HFF-Myc (cell line): ENCODE measurements at regions not wholly inside any gene's neighbourhood (a gene's known extent, or its start where the extent isn't known, plus 50 kb on each side); places are given as distances from the start of the nearest gene placed in this dataset.

Experiments
- DNase-seq: peaks from one replicate; pipeline ENCODE4 v3.0.0-alpha.2; 2011; ENCODE audit warnings: low read depth; ENCODE audit errors: extremely low read depth
- H3K4me3 ChIP-seq: replicated peaks from 2 replicates; pipeline ENCODE4 v1.5.1; 2011; ENCODE audit warnings: low read depth, mild to moderate bottlenecking, control low read depth, low read length
- TF ChIP-seq, protein P1 (sequence below): IDR thresholded peaks from 2 replicates; pipeline ENCODE4 v1.5.1; 2012; ENCODE audit warnings: mild to moderate bottlenecking, low read depth, low read length, control low read depth; ENCODE audit errors: missing control alignments

DNA sequence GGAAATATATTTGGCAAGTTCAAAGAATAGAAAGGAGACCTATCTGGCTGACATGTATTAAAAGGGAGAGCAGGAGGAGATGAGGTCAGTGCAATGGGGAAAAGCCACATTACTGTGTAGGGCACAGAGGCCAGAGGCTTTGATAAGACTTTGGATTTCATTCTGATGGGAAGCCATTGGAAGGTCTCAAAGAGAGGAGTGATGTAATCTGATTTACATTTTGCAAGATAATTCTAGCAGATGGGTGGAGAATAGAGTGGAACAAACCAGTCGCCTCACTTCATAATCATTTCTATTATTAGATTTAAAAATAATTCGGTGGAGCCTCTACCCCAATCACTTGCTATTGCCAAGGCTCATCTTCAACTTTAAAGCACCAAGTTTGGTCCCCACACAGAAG, 278.4 kb upstream of the ZC3H12C start:
- DNase-seq, result no peak
- TF ChIP-seq, protein P1, sequence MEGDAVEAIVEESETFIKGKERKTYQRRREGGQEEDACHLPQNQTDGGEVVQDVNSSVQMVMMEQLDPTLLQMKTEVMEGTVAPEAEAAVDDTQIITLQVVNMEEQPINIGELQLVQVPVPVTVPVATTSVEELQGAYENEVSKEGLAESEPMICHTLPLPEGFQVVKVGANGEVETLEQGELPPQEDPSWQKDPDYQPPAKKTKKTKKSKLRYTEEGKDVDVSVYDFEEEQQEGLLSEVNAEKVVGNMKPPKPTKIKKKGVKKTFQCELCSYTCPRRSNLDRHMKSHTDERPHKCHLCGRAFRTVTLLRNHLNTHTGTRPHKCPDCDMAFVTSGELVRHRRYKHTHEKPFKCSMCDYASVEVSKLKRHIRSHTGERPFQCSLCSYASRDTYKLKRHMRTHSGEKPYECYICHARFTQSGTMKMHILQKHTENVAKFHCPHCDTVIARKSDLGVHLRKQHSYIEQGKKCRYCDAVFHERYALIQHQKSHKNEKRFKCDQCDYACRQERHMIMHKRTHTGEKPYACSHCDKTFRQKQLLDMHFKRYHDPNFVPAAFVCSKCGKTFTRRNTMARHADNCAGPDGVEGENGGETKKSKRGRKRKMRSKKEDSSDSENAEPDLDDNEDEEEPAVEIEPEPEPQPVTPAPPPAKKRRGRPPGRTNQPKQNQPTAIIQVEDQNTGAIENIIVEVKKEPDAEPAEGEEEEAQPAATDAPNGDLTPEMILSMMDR, result no peak
- no peak overlapping the region for H3K4me3 ChIP-seq

DNA sequence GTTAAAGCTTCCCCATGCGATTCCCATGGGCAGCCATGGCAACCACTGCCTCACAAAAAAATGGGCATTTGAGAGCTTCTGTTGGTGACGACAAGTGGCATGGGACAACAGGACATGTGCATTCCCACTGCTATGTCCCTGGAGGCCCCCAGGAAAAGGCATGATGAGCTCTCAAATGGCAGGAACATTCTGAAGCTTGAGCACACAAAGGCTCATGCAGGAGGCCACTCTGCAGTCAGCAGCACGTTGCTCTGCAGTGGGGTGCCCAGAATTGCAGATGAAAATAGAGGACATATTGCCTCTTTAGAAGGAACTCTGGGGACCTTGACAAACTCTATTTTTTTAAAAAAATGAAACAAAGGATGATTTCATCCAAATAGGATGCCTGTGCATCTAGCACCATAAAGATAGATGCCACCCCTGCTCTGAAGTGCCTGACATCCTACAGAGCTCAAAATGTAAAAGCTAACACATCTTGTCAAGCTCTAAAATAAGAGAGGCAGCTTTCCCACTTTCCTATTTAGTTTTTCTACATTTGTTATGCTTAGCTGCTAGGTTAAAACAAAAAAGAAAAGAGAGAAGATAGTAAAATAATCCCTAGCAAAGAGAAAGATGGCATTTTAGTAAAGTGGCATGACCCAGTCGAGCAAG, 277.6 kb upstream of the ZC3H12C start:
- TF ChIP-seq, protein P1, result no peak
- no peak overlapping the region for H3K4me3 ChIP-seq
- DNase-seq, result no peak

DNA sequence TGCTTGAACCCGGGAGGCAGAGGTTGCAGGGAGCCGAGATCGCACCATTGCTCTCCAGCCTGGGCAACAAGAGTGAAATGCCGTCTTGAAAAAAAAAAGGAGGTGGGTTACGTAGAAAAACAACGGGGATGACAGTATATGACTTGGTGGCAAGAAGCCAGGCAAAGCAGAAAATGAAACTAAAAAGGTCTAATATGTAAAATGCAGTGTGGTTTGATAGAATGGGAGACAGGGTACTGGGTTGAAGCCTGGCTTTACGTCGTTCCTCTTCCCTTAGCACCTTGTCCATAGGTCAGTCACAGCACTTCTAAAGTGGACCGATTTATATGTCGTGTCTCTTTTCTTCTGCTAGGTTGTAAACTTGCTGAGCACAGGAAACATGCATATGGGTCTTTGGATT, 274.9 kb upstream of the ZC3H12C start:
- TF ChIP-seq, protein P1, result no peak
- DNase-seq, result no peak
- no peak overlapping the region for H3K4me3 ChIP-seq

DNA sequence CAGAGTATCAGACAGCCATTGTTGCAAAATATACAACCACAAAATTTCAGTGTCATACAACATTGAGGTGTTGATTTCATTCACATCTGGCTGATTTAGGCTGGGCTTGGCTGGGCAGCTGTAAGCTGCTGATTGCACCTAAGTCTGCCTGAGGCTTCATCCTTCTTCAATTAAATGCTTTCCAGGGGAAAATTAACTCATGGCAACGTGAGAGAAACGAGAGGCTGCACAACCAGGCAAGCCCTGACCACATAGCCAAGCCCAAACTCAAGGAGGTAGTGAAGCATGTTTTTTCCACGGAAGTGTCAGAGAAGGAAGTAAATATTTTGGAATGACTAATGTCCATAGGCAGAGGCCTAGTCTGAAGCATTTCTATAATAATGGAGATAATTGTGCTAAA, 273.8 kb upstream of the ZC3H12C start:
- TF ChIP-seq, protein P1, result no peak
- no peak for DNase-seq
- H3K4me3 ChIP-seq, result no peak overlapping the region

DNA sequence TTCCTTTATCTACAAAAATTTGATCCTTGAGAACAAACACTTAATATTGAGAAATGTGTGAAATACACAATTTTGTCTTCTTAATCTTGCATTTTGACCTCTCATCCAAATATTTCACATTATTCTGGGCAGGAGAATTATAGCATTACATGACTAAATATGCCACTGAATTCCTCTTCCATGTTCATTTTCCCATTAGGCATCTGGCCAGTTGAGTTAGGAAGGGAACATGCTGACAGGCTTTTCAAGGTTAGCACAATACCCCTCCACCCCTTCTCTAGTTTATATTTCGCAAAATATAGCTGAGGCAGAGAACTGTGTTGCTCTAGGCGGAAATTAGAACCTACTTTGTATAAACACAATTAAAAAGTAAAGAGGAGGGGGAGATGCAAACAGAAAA, 271.7 kb upstream of the ZC3H12C start:
- TF ChIP-seq, protein P1, result no peak
- DNase-seq, result no peak
- H3K4me3 ChIP-seq, result no peak overlapping the region

DNA sequence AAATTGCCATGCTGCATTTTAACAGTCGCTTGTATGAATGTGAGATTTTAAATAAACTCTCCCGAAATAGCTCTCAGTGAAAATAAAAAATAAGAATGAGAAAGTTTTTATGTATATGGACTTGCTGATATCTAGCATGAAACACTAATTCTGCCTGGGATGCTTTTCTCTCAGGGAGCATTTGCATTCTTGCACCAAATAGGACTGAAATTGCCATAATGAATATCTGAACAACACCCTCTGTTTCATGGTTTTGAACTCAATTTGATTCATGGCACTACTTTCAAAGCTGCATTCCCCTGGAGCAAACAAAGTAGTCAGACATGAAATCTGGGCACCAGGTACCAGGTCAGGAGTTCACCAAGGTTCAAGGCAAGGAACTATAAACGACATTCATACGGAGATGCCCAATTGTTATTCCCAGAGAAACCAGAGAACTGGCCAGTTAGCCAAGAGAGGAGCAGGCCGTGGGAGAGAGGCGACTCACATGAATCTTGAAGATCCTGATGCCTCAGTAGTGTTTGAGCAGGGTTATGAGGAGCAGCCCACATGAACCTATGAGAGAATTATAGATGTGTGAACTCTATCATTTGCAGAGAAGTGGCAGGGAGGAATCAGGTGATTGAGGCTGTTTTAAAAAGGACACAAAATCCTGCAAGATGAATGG, 270.6 kb upstream of the ZC3H12C start:
- H3K4me3 ChIP-seq, result no peak overlapping the region
- TF ChIP-seq, protein P1, result no peak
- no peak for DNase-seq

DNA sequence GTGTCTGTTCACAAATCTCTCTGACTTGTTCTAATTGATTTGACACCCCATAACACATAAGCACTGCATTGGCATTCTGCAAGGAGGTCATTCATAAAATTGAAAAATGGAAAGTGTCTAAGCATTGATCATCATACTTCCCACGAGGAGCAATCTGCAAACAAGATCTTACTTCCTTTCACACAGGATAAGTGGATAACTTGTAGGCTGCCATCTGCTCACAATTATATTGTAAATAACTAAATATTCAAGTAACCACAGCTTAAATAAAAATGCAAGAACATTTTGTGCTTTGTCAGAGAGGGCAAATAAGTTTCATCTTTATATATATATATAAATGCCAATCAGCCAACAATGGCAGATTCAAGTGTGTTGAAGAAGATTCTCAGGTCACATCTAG, 264.8 kb upstream of the ZC3H12C start:
- H3K4me3 ChIP-seq, result no peak overlapping the region
- DNase-seq, result no peak
- TF ChIP-seq, protein P1, result no peak
